WTC11 (cell line): ENCODE measurements at regions not wholly inside any gene's neighbourhood (a gene's known extent, or its start where the extent isn't known, plus 50 kb on each side); places are given as distances from the start of the nearest gene placed in this dataset.

Experiments
- CTCF ChIP-seq: fragments of 200-600 bp; IDR thresholded peaks from 2 replicates; pipeline ENCODE4 v1.8.0; 2022; ENCODE audit warnings: antibody characterized with exemption
- ELF4 ChIP-seq: sonication (generic); formaldehyde crosslinking; IDR thresholded peaks from 2 replicates; pipeline ENCODE4 v1.8.1; 2022; ENCODE audit warnings: low read depth, mild to moderate bottlenecking, moderate library complexity, missing genetic modification reagents
- RELA ChIP-seq: sonication (generic); formaldehyde crosslinking; IDR thresholded peaks from 2 replicates; pipeline ENCODE4 v1.8.1; 2022; ENCODE audit warnings: missing genetic modification reagents, mild to moderate bottlenecking, borderline replicate concordance
- ZNF121 ChIP-seq: sonication (generic); formaldehyde crosslinking; IDR thresholded peaks from 2 replicates; pipeline ENCODE4 v1.8.0; 2023; ENCODE audit warnings: missing genetic modification reagents
- TF ChIP-seq, protein P1 (sequence below): fragments of 250-450 bp; sonication (Bioruptor Pico); IDR thresholded peaks from 2 replicates; pipeline ENCODE4 v1.9.0; 2021; ENCODE audit warnings: mild to moderate bottlenecking
- TF ChIP-seq, protein P2 (sequence below): sonication (generic); formaldehyde crosslinking; IDR thresholded peaks from 2 replicates; pipeline ENCODE4 v1.8.0; 2022; ENCODE audit warnings: missing genetic modification reagents

- no peak for TF ChIP-seq CTCF
- TF ChIP-seq RELA (CRISPR knock-in tag): no peak
- no peak for TF ChIP-seq ZNF121 (CRISPR knock-in tag)
- no peak for TF ChIP-seq ELF4 (CRISPR knock-in tag)
- TF ChIP-seq, protein P1, sequence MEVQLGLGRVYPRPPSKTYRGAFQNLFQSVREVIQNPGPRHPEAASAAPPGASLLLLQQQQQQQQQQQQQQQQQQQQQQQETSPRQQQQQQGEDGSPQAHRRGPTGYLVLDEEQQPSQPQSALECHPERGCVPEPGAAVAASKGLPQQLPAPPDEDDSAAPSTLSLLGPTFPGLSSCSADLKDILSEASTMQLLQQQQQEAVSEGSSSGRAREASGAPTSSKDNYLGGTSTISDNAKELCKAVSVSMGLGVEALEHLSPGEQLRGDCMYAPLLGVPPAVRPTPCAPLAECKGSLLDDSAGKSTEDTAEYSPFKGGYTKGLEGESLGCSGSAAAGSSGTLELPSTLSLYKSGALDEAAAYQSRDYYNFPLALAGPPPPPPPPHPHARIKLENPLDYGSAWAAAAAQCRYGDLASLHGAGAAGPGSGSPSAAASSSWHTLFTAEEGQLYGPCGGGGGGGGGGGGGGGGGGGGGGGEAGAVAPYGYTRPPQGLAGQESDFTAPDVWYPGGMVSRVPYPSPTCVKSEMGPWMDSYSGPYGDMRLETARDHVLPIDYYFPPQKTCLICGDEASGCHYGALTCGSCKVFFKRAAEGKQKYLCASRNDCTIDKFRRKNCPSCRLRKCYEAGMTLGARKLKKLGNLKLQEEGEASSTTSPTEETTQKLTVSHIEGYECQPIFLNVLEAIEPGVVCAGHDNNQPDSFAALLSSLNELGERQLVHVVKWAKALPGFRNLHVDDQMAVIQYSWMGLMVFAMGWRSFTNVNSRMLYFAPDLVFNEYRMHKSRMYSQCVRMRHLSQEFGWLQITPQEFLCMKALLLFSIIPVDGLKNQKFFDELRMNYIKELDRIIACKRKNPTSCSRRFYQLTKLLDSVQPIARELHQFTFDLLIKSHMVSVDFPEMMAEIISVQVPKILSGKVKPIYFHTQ (CRISPR knock-in tag): no peak
- TF ChIP-seq, protein P2, sequence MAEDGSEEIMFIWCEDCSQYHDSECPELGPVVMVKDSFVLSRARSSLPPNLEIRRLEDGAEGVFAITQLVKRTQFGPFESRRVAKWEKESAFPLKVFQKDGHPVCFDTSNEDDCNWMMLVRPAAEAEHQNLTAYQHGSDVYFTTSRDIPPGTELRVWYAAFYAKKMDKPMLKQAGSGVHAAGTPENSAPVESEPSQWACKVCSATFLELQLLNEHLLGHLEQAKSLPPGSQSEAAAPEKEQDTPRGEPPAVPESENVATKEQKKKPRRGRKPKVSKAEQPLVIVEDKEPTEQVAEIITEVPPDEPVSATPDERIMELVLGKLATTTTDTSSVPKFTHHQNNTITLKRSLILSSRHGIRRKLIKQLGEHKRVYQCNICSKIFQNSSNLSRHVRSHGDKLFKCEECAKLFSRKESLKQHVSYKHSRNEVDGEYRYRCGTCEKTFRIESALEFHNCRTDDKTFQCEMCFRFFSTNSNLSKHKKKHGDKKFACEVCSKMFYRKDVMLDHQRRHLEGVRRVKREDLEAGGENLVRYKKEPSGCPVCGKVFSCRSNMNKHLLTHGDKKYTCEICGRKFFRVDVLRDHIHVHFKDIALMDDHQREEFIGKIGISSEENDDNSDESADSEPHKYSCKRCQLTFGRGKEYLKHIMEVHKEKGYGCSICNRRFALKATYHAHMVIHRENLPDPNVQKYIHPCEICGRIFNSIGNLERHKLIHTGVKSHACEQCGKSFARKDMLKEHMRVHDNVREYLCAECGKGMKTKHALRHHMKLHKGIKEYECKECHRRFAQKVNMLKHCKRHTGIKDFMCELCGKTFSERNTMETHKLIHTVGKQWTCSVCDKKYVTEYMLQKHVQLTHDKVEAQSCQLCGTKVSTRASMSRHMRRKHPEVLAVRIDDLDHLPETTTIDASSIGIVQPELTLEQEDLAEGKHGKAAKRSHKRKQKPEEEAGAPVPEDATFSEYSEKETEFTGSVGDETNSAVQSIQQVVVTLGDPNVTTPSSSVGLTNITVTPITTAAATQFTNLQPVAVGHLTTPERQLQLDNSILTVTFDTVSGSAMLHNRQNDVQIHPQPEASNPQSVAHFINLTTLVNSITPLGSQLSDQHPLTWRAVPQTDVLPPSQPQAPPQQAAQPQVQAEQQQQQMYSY: no peak
Measured at GRCh38 chr12:28830491-28830890, 318.6 kb upstream of the FAR2 start.
